ENCODE measurements at regions not wholly inside any gene's neighbourhood (a gene's known extent, or its start where the extent isn't known, plus 50 kb on each side); places are given as distances from the start of the nearest gene placed in this dataset.

GRCh38 chr9:115533511-115533910, 415.6 kb upstream of the TNC start:
- no peak overlapping the region for H3K27ac ChIP-seq
- ChIA-PET CTCF (interaction anchor here (0.6 to 0.7 kb wide), 2 partner anchors 9 to 1038 kb away, joined by 3 to 5 read pairs; no protein-coding TSS in a partner anchor), POLR2A (ENCODE audit: low non-redundant PET) (no interaction called here)
- no peak for TF ChIP-seq CTCF (conservative IDR thresholded peaks at IDR 0.05; ENCODE audit: low read depth)
- no peak for DNase-seq (ENCODE audit: low spot score)

- ChIA-PET CTCF (interaction anchor here (0.6 kb wide), 1 partner anchor 433 kb away, joined by 4 read pairs; no protein-coding TSS in a partner anchor), POLR2A (ENCODE audit: low non-redundant PET) (no interaction called here)
- no peak for DNase-seq (ENCODE audit: low spot score)
Measured at GRCh38 chr9:115540091-115540490, 422.1 kb upstream of the TNC start.

GRCh38 chr9:115543511-115543910, 425.6 kb upstream of the TNC start:
- TF ChIP-seq CTCF (conservative IDR thresholded peaks at IDR 0.05; ENCODE audit: low read depth), result no peak
- POLR2A ChIA-PET (ENCODE audit: low non-redundant PET), result no interaction called here
- CTCF ChIA-PET, result no interaction called here
- no peak for DNase-seq (ENCODE audit: low spot score)
- H3K27ac ChIP-seq, result no peak overlapping the region

More at GRCh38 chr9:115540091-115540490, 422.1 kb upstream of the TNC start:
- no peak for TF ChIP-seq CTCF (conservative IDR thresholded peaks at IDR 0.05; ENCODE audit: low read depth)
- no peak overlapping the region for H3K27ac ChIP-seq

- POLR2A ChIA-PET (ENCODE audit: low non-redundant PET), result no interaction called here
- TF ChIP-seq CTCF (conservative IDR thresholded peaks at IDR 0.05; ENCODE audit: low read depth), result no peak
- no peak overlapping the region for H3K27ac ChIP-seq
- no peak for DNase-seq (ENCODE audit: low spot score)
- CTCF ChIA-PET, result no interaction called here
Measured at GRCh38 chr9:115548609-115549260, 430.8 kb upstream of the TNC start.

- no peak for TF ChIP-seq CTCF (conservative IDR thresholded peaks at IDR 0.05; ENCODE audit: low read depth)
- ChIA-PET POLR2A (ENCODE audit: low non-redundant PET) (no interaction called here), CTCF (no interaction called here)
- H3K27ac ChIP-seq, result no peak overlapping the region
- no peak for DNase-seq (ENCODE audit: low spot score)
Measured at GRCh38 chr9:115551396-115551795, 433.4 kb upstream of the TNC start.

- ChIA-PET POLR2A (ENCODE audit: low non-redundant PET) (no interaction called here), CTCF (interaction anchor here (1.3 kb wide), 1 partner anchor 29 kb away, joined by 3 read pairs; no protein-coding TSS in a partner anchor)
- H3K27ac ChIP-seq, result no peak overlapping the region
- DNase-seq (ENCODE audit: low spot score), result no peak
- TF ChIP-seq CTCF (conservative IDR thresholded peaks at IDR 0.05; ENCODE audit: low read depth), result no peak
Measured at GRCh38 chr9:115553060-115553773, 435.3 kb upstream of the TNC start.

Measured in RWPE1 (cell line).